ENCODE measurements at regions not wholly inside any gene's neighbourhood (a gene's known extent, or its start where the extent isn't known, plus 50 kb on each side); places are given as distances from the start of the nearest gene placed in this dataset.

- TF ChIP-seq CTCF (IDR thresholded peaks at IDR 0.05) (no peak), POLR2A (IDR thresholded peaks at IDR 0.05) (no peak), POLR2AphosphoS5 (IDR thresholded peaks at IDR 0.05) (no peak)
Measured at GRCh38 chr10:88209837-88210561, 346.6 kb downstream of the PTEN start.
